SK-N-DZ (cell line): ENCODE measurements at regions not wholly inside any gene's neighbourhood (a gene's known extent, or its start where the extent isn't known, plus 50 kb on each side); places are given as distances from the start of the nearest gene placed in this dataset.

Experiments
- DNase-seq: peaks from one replicate; pipeline ENCODE4 v3.0.0-alpha.2; 2015; ENCODE audit warnings: low spot score

GRCh38 chr10:130866857-130867256, 444.7 kb downstream of the TCERG1L start:
- DNase-seq = no peak

GRCh38 chr10:130867446-130868194, 443.9 kb downstream of the TCERG1L start:
- DNase-seq = no peak

DNA sequence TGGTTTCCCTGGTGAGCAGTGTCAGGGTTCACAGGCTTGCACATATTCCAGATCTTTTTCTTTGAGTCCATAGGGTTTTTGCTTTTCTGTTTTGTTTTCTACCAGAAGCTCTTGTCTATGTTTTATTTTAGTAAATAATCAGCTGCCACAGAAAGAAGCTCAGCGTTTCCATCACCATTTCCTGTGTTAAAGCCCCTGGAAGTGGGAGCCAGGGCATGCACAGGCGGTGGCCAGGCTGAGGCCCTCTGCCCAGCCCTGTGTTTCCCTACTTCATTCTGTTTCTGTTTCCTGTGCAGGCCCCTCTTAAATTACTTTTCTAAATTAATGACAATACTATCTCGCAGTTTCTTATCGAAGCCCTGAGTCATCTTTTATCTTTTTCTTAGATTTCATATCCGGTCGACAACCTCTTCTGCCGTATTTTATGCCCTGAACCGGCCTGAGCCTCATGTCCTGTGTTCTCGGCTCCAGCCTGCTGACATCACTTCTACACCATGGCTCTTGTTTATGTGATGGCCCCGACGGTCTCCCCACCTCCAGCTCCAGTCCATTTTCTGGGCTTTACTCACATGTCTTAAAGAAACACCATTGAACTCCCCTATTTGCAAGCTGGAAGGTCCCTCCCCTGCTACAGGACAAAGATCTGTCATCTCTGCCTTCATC, 442.2 kb downstream of the TCERG1L start:
- no peak for DNase-seq

DNA sequence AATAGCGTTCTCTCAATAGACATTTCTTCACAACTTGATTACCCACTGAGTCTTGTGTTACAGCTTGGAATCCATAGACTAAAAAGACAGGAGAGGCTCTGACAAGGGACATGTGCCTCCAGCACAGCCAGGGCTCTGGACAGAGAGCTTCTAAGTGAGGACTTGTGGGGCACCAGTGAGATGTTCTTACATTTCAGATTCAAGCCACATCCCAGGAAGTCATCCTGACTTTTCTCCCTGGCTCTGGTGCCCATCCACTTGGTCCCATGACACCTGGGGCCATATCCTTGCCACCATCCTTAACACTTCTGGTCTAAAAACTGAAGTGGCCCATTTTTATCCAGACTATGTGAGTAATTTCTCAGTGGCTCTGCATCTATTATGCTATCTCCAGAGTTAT, 440.1 kb downstream of the TCERG1L start:
- DNase-seq = no peak

DNA sequence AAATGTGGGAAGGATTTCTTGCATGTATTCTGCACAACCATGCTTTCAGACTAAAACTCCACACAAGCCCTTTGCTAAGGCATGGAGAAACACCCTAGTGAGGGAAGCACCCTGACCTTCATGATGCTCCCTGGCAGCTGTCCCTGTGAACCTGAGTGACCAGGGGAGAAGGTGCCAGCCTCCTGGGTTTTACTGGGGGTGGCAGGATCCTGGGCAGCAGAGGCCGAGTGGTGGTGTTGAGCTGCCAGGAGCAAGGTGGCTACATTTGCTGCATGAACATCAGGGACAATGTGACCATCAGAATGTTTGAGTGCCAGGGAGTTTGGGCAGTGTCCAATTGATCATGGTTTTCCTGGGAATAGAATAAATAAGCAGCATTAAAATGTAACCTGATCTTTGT, 437.9 kb downstream of the TCERG1L start:
- DNase-seq = no peak

DNA sequence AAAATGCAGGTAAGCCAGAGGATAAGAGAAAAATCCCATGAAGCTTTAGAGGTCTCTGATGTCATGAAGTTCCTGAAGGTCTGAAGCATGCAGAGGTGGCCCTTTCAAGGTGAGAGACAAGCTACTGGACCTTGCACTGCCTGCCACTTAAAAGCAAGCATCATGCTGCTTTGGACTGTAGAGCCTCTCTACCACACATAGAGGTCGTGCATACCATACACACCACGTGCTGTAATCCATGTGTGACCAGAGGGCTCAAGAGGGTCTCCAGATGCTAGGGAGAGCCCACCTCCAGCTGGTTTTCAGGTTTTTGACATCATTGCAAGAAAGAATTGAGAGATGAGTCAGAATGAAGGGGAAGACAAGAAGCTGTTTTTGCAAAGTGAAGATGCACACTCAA, 436.4 kb downstream of the TCERG1L start:
- no peak for DNase-seq

GRCh38 chr10:130875897-130876472, 435.5 kb downstream of the TCERG1L start:
- DNase-seq = no peak

- no peak for DNase-seq
Observed at GRCh38 chr10:130877126-130877525, 434.4 kb downstream of the TCERG1L start.

DNA sequence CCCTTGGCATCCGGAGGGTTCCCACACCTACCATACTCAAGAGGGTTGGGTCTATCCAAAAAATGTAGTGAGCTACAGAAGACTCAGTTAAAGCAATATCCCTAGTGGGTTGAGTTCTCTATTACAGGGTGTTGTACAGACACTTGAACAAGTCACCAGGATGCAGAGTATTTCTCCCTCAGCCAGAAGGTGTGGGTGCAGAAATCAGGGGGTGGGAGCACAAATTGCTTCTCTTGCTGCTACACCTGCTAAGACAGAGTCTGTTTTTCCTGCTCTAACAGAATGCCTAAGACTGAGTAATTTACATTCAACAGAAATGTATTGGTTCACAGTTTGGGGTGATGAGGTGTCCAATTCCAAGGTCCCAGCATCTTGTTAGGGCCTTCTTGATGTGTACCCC, 433.4 kb downstream of the TCERG1L start:
- no peak for DNase-seq

DNA sequence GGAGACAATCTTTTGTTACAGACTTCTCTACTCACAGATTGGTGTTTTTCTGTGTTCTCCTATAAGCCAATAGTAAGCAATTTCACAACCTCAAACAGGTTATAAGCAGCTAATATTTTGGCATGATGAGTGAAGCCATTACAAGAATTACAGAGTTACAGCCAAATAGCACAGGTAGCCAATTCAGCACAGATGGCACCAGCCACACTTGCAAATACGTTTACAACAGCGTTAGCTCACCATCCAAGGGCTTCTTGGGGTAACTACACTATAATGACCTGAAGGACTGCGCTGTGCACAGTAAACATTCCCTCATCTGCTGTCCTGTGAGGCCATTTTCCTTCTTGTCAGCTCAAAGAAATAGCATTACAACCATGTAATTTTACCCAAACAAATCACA, 428.6 kb downstream of the TCERG1L start:
- DNase-seq = no peak

- no peak for DNase-seq
Observed at GRCh38 chr10:130884456-130884855, 427.1 kb downstream of the TCERG1L start.

- no peak for DNase-seq
Observed at GRCh38 chr10:130885021-130885655, 426.4 kb downstream of the TCERG1L start.

- DNase-seq = no peak
Observed at GRCh38 chr10:130887170-130887569, 424.4 kb downstream of the TCERG1L start.

GRCh38 chr10:130888493-130888892, 423.0 kb downstream of the TCERG1L start:
- DNase-seq = no peak

DNA sequence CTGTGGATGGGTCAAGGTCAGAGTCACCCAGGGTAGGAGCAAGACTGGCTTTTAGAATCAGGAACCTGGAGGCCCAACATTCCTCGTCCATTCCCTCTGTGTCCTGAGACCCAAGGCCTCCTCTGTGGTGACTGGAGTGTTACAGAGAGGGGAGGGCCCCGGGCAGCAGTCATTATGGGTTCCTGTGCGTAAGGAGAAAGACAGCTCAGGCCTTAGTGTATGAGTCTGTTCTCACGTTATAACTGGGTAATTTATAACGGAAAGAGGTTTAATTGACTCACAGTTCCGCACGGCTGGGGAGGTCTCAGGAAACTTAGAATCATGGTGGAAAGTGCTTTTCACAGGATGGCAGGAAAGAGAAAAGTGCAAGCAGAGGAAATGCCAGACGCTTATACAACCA, 422.3 kb downstream of the TCERG1L start:
- DNase-seq = no peak

DNA sequence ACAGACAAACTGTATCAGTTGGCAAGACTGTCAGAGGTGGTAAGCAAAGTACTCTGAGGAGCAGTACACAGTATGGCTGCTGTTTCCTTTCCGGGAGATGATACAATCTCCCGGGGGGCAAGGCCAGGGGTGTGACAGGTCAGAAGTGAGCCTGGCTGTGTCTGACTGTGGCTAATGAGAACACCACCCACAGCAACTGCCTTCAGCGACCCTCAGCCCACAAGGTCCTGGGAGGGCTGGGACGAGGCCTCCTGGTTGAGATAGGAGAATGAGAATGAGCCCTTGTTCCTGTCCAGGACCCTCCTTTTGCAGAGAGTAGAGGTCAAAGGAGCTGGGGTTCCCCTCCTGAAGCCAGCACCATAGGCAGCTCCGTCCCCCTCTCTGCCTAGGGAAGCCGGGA, 421.7 kb downstream of the TCERG1L start:
- DNase-seq = no peak

DNA sequence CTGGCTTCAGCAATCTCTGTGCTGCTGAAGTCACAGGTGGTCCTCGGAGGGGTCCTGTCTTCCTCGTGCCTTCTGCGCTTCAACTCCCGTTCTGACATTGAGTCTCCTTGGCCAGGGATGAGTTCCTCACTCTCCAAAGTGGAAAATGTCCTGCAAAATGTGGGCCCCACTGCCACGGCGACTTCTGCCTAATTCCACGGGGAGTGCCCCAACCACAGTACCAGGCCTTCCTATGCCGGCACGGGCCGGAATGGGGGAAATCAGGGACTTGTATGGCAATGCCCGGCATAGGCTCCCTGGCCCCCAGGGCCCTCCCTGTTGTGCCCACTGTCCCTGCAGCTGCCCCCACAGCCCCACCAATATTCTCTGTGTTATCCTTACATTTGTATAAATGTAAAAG, 420.5 kb downstream of the TCERG1L start:
- no peak for DNase-seq

- DNase-seq = no peak
Observed at GRCh38 chr10:130894471-130894870, 417.1 kb downstream of the TCERG1L start.

DNA sequence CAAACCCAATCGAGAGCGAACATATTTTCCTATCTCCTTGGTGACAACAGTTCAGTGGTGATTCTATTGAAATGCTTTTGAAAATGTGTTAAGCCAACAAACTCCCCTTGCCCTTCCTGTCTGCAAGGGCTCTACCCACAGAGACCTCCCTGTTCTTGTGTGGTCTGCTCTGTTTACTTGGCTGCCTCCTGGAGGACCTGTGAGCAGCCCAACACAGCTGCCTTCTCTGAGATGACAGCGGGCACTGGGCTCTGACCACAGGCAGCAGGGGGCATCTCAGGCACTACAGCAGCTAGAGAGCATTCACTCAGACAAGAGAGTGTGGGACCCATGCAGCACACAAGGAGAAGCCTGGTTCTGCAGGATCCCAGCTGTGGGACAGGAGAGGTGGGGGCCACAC, 416.4 kb downstream of the TCERG1L start:
- DNase-seq = no peak

GRCh38 chr10:130897815-130898214, 413.7 kb downstream of the TCERG1L start:
- DNase-seq = no peak

DNA sequence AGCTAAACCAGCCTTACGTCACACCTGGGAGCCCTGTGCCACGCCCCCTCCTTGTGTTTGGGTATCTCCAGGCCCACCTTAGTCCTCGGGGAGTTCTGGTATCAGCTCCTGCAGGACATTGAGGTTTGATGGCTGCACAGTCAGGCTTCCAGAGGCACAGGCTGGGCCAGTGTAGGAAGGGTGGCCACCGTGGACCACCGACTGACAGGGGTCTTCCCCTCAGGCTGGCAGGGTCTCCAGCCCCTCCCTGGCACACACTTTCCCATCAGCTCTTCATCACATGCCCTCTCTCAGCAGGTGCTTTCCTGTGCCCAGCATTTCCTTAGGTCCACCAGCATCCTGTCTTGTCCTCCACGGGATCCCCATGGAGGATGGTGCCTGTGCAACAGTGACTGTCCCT, 413.1 kb downstream of the TCERG1L start:
- no peak for DNase-seq

- DNase-seq = no peak
Observed at GRCh38 chr10:130899856-130900255, 411.7 kb downstream of the TCERG1L start.
